Vagina (tissue), 2 donors: ENCODE measurements at regions not wholly inside any gene's neighbourhood (a gene's known extent, or its start where the extent isn't known, plus 50 kb on each side); places are given as distances from the start of the nearest gene placed in this dataset.

Experiments
- DNase-seq, 2 donors: peaks; one replicate each; pipeline ENCODE4 v3.0.0-alpha.2; 2017; ENCODE audit errors: extremely low spot score in 2 of 2
- H3K27ac ChIP-seq: fragments of 200-600 bp; sonication (generic); one replicate; pipeline ENCODE4 v1.5.1; 2019
- H3K27me3 ChIP-seq: fragments of 200-600 bp; sonication (generic); one replicate; pipeline ENCODE4 v1.5.1; 2019
- H3K36me3 ChIP-seq, 2 donors: fragments of 200-600 bp; sonication (generic); one replicate each; pipeline ENCODE4 v1.5.1; 2017 to 2019
- H3K4me1 ChIP-seq: fragments of 200-600 bp; sonication (generic); one replicate; pipeline ENCODE4 v1.5.1; 2019
- H3K4me3 ChIP-seq, 2 donors: fragments of 200-600 bp; sonication (generic); 1 replicate in 1 of 2; 2 replicates in 1 of 2; pipeline ENCODE4 v1.5.1; 2016 to 2019
- H3K9me3 ChIP-seq: fragments of 200-600 bp; sonication (generic); one replicate; pipeline ENCODE4 v1.5.1; 2019
- POLR2A ChIP-seq, 2 donors: fragments of 450-650 bp; IDR thresholded peaks; one replicate each; pipeline ENCODE4 v1.6.1; 2017; ENCODE audit warnings: antibody characterized with exemption in 2 of 2, mild to moderate bottlenecking in 2 of 2, moderate library complexity in 2 of 2
- POLR2AphosphoS5 ChIP-seq, 2 donors: sonication (generic); formaldehyde crosslinking; IDR thresholded peaks; one replicate each; pipeline ENCODE4 v1.9.0; 2017; ENCODE audit warnings: antibody characterized with exemption in 2 of 2, mild to moderate bottlenecking in 2 of 2, low read depth in 1 of 2; ENCODE audit not compliant: insufficient read depth in 1 of 2
- intact Hi-C: fragments of 100-400 bp; cut with DNase I; formaldehyde crosslinking; loops from one replicate; pipeline ENCODE4 v1.15.1; 2023
- TF ChIP-seq, protein P1 (sequence below), 3 experiments: fragments of 450-650 bp in 2 of 3; fragments of 200-600 bp in 1 of 3; sonication (generic) in 1 of 3; IDR thresholded peaks; one replicate each; pipeline ENCODE4 v1.5.1; 2017 to 2019; ENCODE audit warnings: antibody characterized with exemption in 3 of 3, mild to moderate bottlenecking in 2 of 3, moderate library complexity in 2 of 3

DNA sequence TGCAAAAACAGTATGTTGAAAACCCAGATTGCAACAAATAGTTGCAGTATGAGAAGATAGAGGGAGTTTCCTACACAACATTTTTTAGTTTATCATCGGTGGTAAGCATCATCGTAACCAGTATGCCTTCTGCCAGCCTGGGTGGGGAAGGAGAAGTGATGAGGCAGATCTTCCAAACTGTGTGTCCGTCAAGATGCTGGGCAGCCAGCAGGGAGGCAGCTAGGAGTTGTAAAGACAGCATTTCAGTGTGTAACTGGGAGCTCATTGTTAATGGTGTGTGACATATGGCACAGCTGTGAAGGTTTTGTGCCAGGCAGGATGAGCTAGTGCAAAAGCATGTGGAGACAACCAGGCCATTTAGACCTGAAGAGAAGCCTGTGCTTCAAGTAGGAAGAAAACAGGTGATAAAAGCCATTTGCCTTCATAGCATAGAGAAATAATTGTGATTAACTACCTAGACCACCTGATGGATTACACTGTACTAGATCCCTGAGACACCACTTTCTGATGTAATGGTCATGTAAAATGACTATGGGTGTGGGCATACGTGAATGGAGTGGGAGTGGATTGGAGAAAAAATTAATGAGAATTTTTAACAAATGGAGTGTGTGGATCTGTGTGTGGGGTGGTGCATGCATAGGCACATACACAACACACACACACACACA, 347.0 kb upstream of the ADAMTSL1 start:
- no peak for DNase-seq
- TF ChIP-seq POLR2AphosphoS5 (IDR thresholded peaks at IDR 0.05; ENCODE audit: insufficient read depth in 1 of 2, low read depth in 1 of 2) (no peak), POLR2A (IDR thresholded peaks at IDR 0.05) (no peak)
- TF ChIP-seq, protein P1, sequence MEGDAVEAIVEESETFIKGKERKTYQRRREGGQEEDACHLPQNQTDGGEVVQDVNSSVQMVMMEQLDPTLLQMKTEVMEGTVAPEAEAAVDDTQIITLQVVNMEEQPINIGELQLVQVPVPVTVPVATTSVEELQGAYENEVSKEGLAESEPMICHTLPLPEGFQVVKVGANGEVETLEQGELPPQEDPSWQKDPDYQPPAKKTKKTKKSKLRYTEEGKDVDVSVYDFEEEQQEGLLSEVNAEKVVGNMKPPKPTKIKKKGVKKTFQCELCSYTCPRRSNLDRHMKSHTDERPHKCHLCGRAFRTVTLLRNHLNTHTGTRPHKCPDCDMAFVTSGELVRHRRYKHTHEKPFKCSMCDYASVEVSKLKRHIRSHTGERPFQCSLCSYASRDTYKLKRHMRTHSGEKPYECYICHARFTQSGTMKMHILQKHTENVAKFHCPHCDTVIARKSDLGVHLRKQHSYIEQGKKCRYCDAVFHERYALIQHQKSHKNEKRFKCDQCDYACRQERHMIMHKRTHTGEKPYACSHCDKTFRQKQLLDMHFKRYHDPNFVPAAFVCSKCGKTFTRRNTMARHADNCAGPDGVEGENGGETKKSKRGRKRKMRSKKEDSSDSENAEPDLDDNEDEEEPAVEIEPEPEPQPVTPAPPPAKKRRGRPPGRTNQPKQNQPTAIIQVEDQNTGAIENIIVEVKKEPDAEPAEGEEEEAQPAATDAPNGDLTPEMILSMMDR (IDR thresholded peaks at IDR 0.05), result no peak

DNA sequence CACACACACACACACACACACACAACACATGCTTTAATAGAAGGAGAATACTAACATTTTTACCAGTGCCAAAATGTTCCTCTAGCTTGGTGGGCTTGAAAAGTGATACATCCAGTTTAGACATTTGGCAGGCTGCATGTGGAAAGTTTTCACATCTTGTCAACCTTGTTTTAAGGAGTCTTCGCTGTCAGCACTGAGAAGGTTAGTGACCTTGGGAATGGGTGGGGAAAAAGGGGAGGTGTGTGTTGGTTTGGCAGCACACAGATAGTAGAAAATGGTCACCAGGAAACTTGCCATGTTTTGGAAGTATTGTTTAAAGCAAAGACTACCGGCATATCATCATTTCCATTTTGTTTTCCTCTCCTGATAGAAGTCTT, 346.5 kb upstream of the ADAMTSL1 start:
- Histone ChIP-seq H3K36me3 (no peaks in the 10 kb centered on the region), H3K27ac (no peak overlapping the region), H3K27me3 (no peaks in the 10 kb centered on the region), H3K4me1 (no peaks in the 10 kb centered on the region), H3K9me3 (no peaks in the 10 kb centered on the region), H3K4me3 (no peak overlapping the region)
- no peak for DNase-seq
- TF ChIP-seq POLR2A (IDR thresholded peaks at IDR 0.05) (no peak), POLR2AphosphoS5 (IDR thresholded peaks at IDR 0.05; ENCODE audit: insufficient read depth in 1 of 2, low read depth in 1 of 2) (no peak)
- TF ChIP-seq, protein P1 (IDR thresholded peaks at IDR 0.05), result no peak
- intact Hi-C loops, result no loop called here

More for the DNA sequence above, 347.0 kb upstream of the ADAMTSL1 start:
- H3K4me3 ChIP-seq, result no peak overlapping the region
- no peaks in the 10 kb centered on the region for H3K36me3 ChIP-seq
- H3K4me1 ChIP-seq, result no peaks in the 10 kb centered on the region
- H3K27ac ChIP-seq, result no peak overlapping the region
- intact Hi-C loops, result no loop called here
- H3K9me3 ChIP-seq, result no peaks in the 10 kb centered on the region
- H3K27me3 ChIP-seq, result no peaks in the 10 kb centered on the region

DNA sequence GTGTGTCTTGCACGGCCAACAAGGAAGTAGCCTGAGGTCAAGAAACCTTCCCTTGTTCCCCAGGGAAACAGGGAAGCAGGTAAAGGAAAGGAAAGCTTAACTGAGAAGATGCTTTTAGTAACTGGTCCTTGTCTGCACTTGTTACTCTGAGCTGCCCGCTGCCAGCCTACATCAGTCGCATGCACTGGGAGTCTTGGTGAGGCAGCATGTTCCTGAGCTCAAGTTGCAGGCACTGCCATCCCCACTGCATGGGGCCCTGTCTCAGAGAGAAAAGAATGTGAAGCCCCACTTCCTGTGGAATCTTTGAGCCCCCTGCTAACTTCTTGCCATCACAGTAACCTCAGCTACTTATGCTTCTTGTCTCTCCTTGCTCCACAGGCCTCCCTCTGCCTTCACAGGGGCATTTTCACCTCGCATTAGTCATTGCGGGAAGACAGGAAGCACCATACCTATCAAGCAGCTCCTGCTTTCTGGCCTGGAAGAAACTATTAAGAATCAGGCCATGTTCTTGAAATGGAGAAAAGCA, 344.1 kb upstream of the ADAMTSL1 start:
- TF ChIP-seq POLR2AphosphoS5 (IDR thresholded peaks at IDR 0.05; ENCODE audit: insufficient read depth in 1 of 2, low read depth in 1 of 2) (no peak), POLR2A (IDR thresholded peaks at IDR 0.05) (no peak)
- TF ChIP-seq, protein P1 (IDR thresholded peaks at IDR 0.05), result no peak
- Histone ChIP-seq H3K36me3 (no peaks in the 10 kb centered on the region), H3K27ac (no peak overlapping the region), H3K27me3 (no peaks in the 10 kb centered on the region), H3K4me3 (no peak overlapping the region), H3K9me3 (no peaks in the 10 kb centered on the region), H3K4me1 (no peaks in the 10 kb centered on the region)
- intact Hi-C loops, result no loop called here
- no peak for DNase-seq

DNA sequence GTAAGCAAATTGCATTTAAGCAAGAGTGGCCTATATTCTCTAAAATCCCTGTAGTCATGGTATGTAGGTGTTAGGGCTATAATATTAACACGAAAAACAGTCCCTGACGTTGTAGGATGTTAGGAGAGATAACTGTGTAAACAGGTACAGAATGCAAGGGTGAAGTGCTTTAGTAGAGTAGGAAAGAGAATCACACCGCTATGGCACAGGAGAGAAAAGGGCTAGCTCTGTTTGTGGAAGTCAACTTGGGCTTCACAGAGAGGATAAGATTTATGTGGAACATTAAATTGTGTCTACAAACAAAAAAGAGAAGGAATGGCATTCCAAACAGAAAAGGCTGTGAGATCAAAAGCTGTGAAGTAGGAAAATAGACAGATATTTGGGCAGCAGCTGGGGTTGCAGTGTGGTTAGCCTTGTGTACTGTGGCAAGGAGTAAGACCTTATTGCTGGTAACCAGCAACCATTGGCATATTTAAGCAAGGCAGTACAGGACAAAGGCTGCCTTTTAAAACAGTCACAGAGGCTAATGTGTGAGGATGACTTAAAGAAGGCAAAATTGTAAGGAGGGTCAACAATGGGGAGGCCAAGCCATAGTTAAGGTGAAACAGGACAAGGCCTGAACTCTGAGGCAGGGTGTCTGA, 337.5 kb upstream of the ADAMTSL1 start:
- Histone ChIP-seq H3K9me3 (no peaks in the 10 kb centered on the region), H3K27me3 (no peaks in the 10 kb centered on the region), H3K4me3 (no peak overlapping the region), H3K27ac (no peak overlapping the region), H3K4me1 (no peaks in the 10 kb centered on the region), H3K36me3 (no peaks in the 10 kb centered on the region)
- no peak for TF ChIP-seq POLR2AphosphoS5 (IDR thresholded peaks at IDR 0.05; ENCODE audit: insufficient read depth in 1 of 2, low read depth in 1 of 2)
- no peak for TF ChIP-seq POLR2A (IDR thresholded peaks at IDR 0.05)
- TF ChIP-seq, protein P1 (IDR thresholded peaks at IDR 0.05), result no peak
- intact Hi-C loops, result no loop called here
- no peak for DNase-seq

DNA sequence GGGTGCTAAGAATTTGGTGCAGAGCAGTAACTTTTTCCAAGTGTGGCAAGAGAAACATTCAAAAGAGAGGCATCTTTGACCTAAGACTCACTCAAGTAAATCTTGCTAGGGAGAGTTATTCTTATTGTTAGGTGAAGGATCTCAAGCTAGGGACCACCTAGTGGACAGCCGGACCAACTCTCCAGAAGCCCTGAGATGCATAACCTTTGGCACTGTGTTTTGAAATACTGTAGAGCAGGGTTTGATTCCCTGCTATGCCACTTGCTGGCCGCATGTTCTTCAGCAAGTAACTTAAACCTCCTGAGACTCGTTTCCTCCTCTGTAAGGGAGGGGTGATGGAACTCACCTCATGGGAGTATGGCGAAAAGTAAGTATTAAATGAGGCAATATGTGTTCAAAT, 336.1 kb upstream of the ADAMTSL1 start:
- Histone ChIP-seq H3K4me3 (no peak overlapping the region), H3K9me3 (no peaks in the 10 kb centered on the region), H3K36me3 (no peaks in the 10 kb centered on the region), H3K27ac (no peak overlapping the region), H3K27me3 (no peaks in the 10 kb centered on the region), H3K4me1 (no peaks in the 10 kb centered on the region)
- DNase-seq, result no peak
- TF ChIP-seq POLR2AphosphoS5 (IDR thresholded peaks at IDR 0.05; ENCODE audit: insufficient read depth in 1 of 2, low read depth in 1 of 2), result no peak
- TF ChIP-seq, protein P1 (IDR thresholded peaks at IDR 0.05), result no peak
- no peak for TF ChIP-seq POLR2A (IDR thresholded peaks at IDR 0.05)
- intact Hi-C loops, result no loop called here
